ENCODE measurements at regions not wholly inside any gene's neighbourhood (a gene's known extent, or its start where the extent isn't known, plus 50 kb on each side); places are given as distances from the start of the nearest gene placed in this dataset.

DNA sequence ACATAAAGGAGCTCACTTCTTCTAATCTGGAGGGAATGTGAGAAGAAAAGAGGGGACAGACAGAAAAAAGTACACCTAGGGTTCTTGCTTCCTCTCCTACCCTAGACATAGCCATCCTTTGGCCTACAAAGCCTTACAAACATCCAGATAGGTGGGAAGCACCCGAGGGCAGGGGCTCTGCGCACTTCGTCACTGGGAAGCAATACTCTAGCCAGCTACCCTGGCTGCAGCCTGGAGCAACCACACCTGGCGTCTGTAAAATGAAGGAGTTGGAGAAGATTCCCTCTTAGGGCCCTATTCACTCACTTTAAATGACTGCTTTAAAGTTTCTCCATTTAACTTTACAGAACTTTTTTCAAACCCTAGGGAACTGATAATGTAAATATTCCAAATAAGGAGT lies 65.7 kb upstream of the NOCT start:
- H3K9me3 ChIP-seq: no peaks in the 10 kb centered on the region
- DNase-seq: no peak
- WGBS, 3 donors: 62 to 93% (median 66%) methylated on average over 4 of the region's 4 CpGs
- no peak overlapping the region for H3K27ac ChIP-seq
- H3K27me3 ChIP-seq: no peaks in the 10 kb centered on the region
- no peak overlapping the region for H3K4me3 ChIP-seq
- H3K36me3 ChIP-seq: no peaks in the 10 kb centered on the region
- no peaks in the 10 kb centered on the region for H3K4me1 ChIP-seq (ENCODE audit: insufficient read depth)
- intact Hi-C loops (cut with DNase I): loop anchor here in 1 of 4 donors (2.0 kb wide), 1 partner anchor 77 kb away; no protein-coding TSS in a partner anchor
- TF ChIP-seq POLR2A (IDR thresholded peaks at IDR 0.05): no peak
- TF ChIP-seq EP300 (IDR thresholded peaks at IDR 0.05): no peak
- TF ChIP-seq, protein P1, sequence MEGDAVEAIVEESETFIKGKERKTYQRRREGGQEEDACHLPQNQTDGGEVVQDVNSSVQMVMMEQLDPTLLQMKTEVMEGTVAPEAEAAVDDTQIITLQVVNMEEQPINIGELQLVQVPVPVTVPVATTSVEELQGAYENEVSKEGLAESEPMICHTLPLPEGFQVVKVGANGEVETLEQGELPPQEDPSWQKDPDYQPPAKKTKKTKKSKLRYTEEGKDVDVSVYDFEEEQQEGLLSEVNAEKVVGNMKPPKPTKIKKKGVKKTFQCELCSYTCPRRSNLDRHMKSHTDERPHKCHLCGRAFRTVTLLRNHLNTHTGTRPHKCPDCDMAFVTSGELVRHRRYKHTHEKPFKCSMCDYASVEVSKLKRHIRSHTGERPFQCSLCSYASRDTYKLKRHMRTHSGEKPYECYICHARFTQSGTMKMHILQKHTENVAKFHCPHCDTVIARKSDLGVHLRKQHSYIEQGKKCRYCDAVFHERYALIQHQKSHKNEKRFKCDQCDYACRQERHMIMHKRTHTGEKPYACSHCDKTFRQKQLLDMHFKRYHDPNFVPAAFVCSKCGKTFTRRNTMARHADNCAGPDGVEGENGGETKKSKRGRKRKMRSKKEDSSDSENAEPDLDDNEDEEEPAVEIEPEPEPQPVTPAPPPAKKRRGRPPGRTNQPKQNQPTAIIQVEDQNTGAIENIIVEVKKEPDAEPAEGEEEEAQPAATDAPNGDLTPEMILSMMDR (IDR thresholded peaks at IDR 0.05): no peak

DNA sequence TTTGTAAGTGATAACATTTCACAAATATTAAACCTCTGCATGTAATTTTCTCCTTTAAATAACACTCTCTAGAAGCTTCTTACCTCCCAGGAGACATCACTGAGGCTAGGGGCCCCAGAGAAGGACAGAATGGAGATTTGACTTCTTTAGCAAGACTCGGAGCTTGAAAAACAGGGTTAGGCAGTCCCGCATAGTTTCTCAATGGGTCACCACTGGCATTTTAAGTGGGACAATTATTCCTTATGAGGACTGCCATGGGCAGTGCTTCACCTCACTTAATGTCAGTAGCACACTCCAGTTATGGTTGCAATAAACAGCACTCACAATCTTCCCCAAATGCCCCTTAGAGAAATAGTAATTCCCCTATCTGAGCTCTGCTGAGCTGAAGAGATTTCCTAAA lies 66.7 kb upstream of the NOCT start:
- no peak overlapping the region for H3K27ac ChIP-seq
- DNase-seq: no peak
- 79 to 85% (median 85%) methylated on average over 2 of the region's 2 CpGs for WGBS, 3 donors
- TF ChIP-seq, protein P1 (IDR thresholded peaks at IDR 0.05): no peak
- TF ChIP-seq EP300 (IDR thresholded peaks at IDR 0.05): no peak
- no peak for TF ChIP-seq POLR2A (IDR thresholded peaks at IDR 0.05)
- H3K27me3 ChIP-seq: no peaks in the 10 kb centered on the region
- no peaks in the 10 kb centered on the region for H3K9me3 ChIP-seq
- no peak overlapping the region for H3K4me3 ChIP-seq
- H3K4me1 ChIP-seq (ENCODE audit: insufficient read depth): no peaks in the 10 kb centered on the region
- intact Hi-C loops (cut with DNase I): no loop called here
- no peaks in the 10 kb centered on the region for H3K36me3 ChIP-seq

- H3K27me3 ChIP-seq: no peaks in the 10 kb centered on the region
- TF ChIP-seq EP300 (IDR thresholded peaks at IDR 0.05) (no peak), POLR2A (IDR thresholded peaks at IDR 0.05) (no peak)
- DNase-seq: no peak
- no peak overlapping the region for H3K27ac ChIP-seq
- no peaks in the 10 kb centered on the region for H3K36me3 ChIP-seq
- H3K4me3 ChIP-seq: no peak overlapping the region
- intact Hi-C loops (cut with DNase I): no loop called here
- H3K4me1 ChIP-seq (ENCODE audit: insufficient read depth): no peaks in the 10 kb centered on the region
- 83 to 90% (median 90%) methylated on average over 1 of the region's 1 CpG for WGBS, 3 donors
- no peaks in the 10 kb centered on the region for H3K9me3 ChIP-seq
These were observed 69.3 kb upstream of the NOCT start for GRCh38 chr4:138946306-138946705.

GRCh38 chr4:138945840-138946239 lies 69.7 kb upstream of the NOCT start:
- WGBS, 3 donors: 87 to 96% (median 88%) methylated on average over 1 of the region's 1 CpG
- intact Hi-C loops (cut with DNase I): no loop called here
- Histone ChIP-seq H3K27me3 (no peaks in the 10 kb centered on the region), H3K9me3 (no peaks in the 10 kb centered on the region), H3K27ac (no peak overlapping the region), H3K4me1 (ENCODE audit: insufficient read depth) (no peaks in the 10 kb centered on the region), H3K4me3 (no peak overlapping the region), H3K36me3 (no peaks in the 10 kb centered on the region)
- TF ChIP-seq POLR2A (IDR thresholded peaks at IDR 0.05) (no peak), EP300 (IDR thresholded peaks at IDR 0.05) (no peak)
- TF ChIP-seq, protein P1 (IDR thresholded peaks at IDR 0.05): no peak
- DNase-seq: no peak

DNA sequence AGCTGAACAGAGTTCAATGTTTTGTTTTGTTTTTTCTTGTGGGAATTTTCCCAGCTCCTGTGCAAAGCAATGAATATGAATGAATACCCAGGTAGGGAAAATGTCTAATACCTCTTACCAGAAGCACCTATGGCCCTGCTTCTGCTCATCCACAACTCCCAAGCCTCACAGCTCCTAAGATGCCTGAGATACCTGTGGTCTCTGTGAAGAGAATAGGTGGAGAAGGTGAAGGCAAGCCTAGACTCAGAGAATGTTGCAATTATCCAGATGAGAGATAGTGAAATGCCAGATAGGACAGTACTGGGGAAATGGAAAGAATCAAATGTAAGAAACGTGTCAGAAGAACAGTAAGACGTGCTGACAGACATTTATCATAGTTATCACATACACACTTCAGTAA lies 70.2 kb upstream of the NOCT start:
- Histone ChIP-seq H3K36me3 (no peaks in the 10 kb centered on the region), H3K27ac (no peak overlapping the region), H3K4me1 (ENCODE audit: insufficient read depth) (no peaks in the 10 kb centered on the region), H3K27me3 (no peaks in the 10 kb centered on the region), H3K9me3 (no peaks in the 10 kb centered on the region), H3K4me3 (no peak overlapping the region)
- intact Hi-C loops (cut with DNase I): no loop called here
- 77 to 87% (median 77%) methylated on average over 2 of the region's 2 CpGs for WGBS, 3 donors
- DNase-seq: no peak
- TF ChIP-seq EP300 (IDR thresholded peaks at IDR 0.05) (no peak), POLR2A (IDR thresholded peaks at IDR 0.05) (no peak)
- TF ChIP-seq, protein P1 (IDR thresholded peaks at IDR 0.05): no peak
